Activated T-helper 9 cell treated with anti-CD3 and anti-CD28 coated beads, Interleukin-2, amount 50 U/mL, for 16 hours (primary cell): ENCODE measurements at regions not wholly inside any gene's neighbourhood (a gene's known extent, or its start where the extent isn't known, plus 50 kb on each side); places are given as distances from the start of the nearest gene placed in this dataset.
"Not testable (repeated sequence)": the region's sequence is repeated elsewhere in the genome, so short reads cannot be mapped to it uniquely, and the experiment has no call there.

ENCODE experiments used
- DNase-seq: peaks from one replicate; pipeline ENCODE4 v3.0.0-alpha.2; 2020; ENCODE audit warnings: low read depth

- not testable (repeated sequence) for DNase-seq
Observed at GRCh38 chr5:101205065-101205464, 302.0 kb upstream of the ST8SIA4 start.

- DNase-seq, result not testable (repeated sequence)
Observed at GRCh38 chr5:101180365-101180764, 277.3 kb upstream of the ST8SIA4 start.

GRCh38 chr5:101176605-101177004, 273.5 kb upstream of the ST8SIA4 start:
- DNase-seq, result no peak

- no peak for DNase-seq
Observed at GRCh38 chr5:101174981-101175380, 271.9 kb upstream of the ST8SIA4 start.

- DNase-seq, result no peak
Observed at GRCh38 chr5:101163088-101163487, 260.0 kb upstream of the ST8SIA4 start.

GRCh38 chr5:101160002-101160401, 256.9 kb upstream of the ST8SIA4 start:
- no peak for DNase-seq

- no peak for DNase-seq
Observed at GRCh38 chr5:101159006-101159405, 255.9 kb upstream of the ST8SIA4 start.

- no peak for DNase-seq
Observed at GRCh38 chr5:101153526-101153925, 250.4 kb upstream of the ST8SIA4 start.

- DNase-seq, result no peak
Observed at GRCh38 chr5:101143526-101143925, 240.4 kb upstream of the ST8SIA4 start.

GRCh38 chr5:101142102-101142501, 239.0 kb upstream of the ST8SIA4 start:
- no peak for DNase-seq

- no peak for DNase-seq
Observed at GRCh38 chr5:101136454-101136853, 233.4 kb upstream of the ST8SIA4 start.

- no peak for DNase-seq
Observed at GRCh38 chr5:101123363-101123762, 220.3 kb upstream of the ST8SIA4 start.

GRCh38 chr5:101112645-101113044, 209.6 kb upstream of the ST8SIA4 start:
- DNase-seq, result no peak

GRCh38 chr5:101103874-101104273, 200.8 kb upstream of the ST8SIA4 start:
- DNase-seq, result no peak

- no peak for DNase-seq
Observed at GRCh38 chr5:101102506-101102905, 199.4 kb upstream of the ST8SIA4 start.

GRCh38 chr5:101091902-101092301, 188.8 kb upstream of the ST8SIA4 start:
- DNase-seq, result no peak

- DNase-seq, result no peak
Observed at GRCh38 chr5:101084353-101084752, 181.3 kb upstream of the ST8SIA4 start.

GRCh38 chr5:101080462-101081240, 177.6 kb upstream of the ST8SIA4 start:
- DNase-seq, result no peak

- DNase-seq, result no peak
Observed at GRCh38 chr5:101068298-101068697, 165.2 kb upstream of the ST8SIA4 start.

GRCh38 chr5:101067429-101067828, 164.3 kb upstream of the ST8SIA4 start:
- DNase-seq, result no peak

GRCh38 chr5:101062902-101063301, 159.8 kb upstream of the ST8SIA4 start:
- no peak for DNase-seq

- DNase-seq, result no peak
Observed at GRCh38 chr5:101047181-101047580, 144.1 kb upstream of the ST8SIA4 start.

GRCh38 chr5:101045689-101046088, 142.6 kb upstream of the ST8SIA4 start:
- no peak for DNase-seq

- not testable (repeated sequence) for DNase-seq
Observed at GRCh38 chr5:101040002-101040401, 136.9 kb upstream of the ST8SIA4 start.
